HL-60 (cell line): ENCODE measurements at regions not wholly inside any gene's neighbourhood (a gene's known extent, or its start where the extent isn't known, plus 50 kb on each side); places are given as distances from the start of the nearest gene placed in this dataset.

Experiments
- CTCF ChIP-seq: IDR thresholded peaks from one replicate; pipeline ENCODE4 v1.5.1; 2011; ENCODE audit warnings: low read length, control low read depth, inconsistent platforms; ENCODE audit not compliant: insufficient read depth
- GABPA ChIP-seq: IDR thresholded peaks from 2 replicates; pipeline ENCODE4 v1.6.1; 2012; ENCODE audit warnings: low read depth
- POLR2AphosphoS5 ChIP-seq: IDR thresholded peaks from 2 replicates; pipeline ENCODE4 v1.6.1; 2012; ENCODE audit warnings: low read depth
- REST ChIP-seq: IDR thresholded peaks from 2 replicates; pipeline ENCODE4 v1.6.1; 2012; ENCODE audit warnings: low read depth; ENCODE audit not compliant: insufficient replicate concordance

- TF ChIP-seq CTCF: no peak
- no peak for TF ChIP-seq REST
- TF ChIP-seq POLR2AphosphoS5: no peak; the same call in 1 of the 2 replicates
- no peak for TF ChIP-seq GABPA
Observed at GRCh38 chr22:25402501-25403283, 161.8 kb upstream of the GRK3 start.
